Vagina (tissue), 2 donors: ENCODE measurements at regions not wholly inside any gene's neighbourhood (a gene's known extent, or its start where the extent isn't known, plus 50 kb on each side); places are given as distances from the start of the nearest gene placed in this dataset.

ENCODE experiments used
- DNase-seq, 2 donors: peaks; one replicate each; pipeline ENCODE4 v3.0.0-alpha.2; 2017; ENCODE audit errors: extremely low spot score in 2 of 2
- H3K27ac ChIP-seq: fragments of 200-600 bp; sonication (generic); one replicate; pipeline ENCODE4 v1.5.1; 2019
- H3K27me3 ChIP-seq: fragments of 200-600 bp; sonication (generic); one replicate; pipeline ENCODE4 v1.5.1; 2019
- H3K36me3 ChIP-seq, 2 donors: fragments of 200-600 bp; sonication (generic); one replicate each; pipeline ENCODE4 v1.5.1; 2017 to 2019
- H3K4me1 ChIP-seq: fragments of 200-600 bp; sonication (generic); one replicate; pipeline ENCODE4 v1.5.1; 2019
- H3K4me3 ChIP-seq, 2 donors: fragments of 200-600 bp; sonication (generic); 1 replicate in 1 of 2; 2 replicates in 1 of 2; pipeline ENCODE4 v1.5.1; 2016 to 2019
- H3K9me3 ChIP-seq: fragments of 200-600 bp; sonication (generic); one replicate; pipeline ENCODE4 v1.5.1; 2019
- CTCF ChIP-seq, 3 experiments: fragments of 450-650 bp in 2 of 3; fragments of 200-600 bp in 1 of 3; sonication (generic) in 1 of 3; IDR thresholded peaks; one replicate each; pipeline ENCODE4 v1.5.1; 2017 to 2019; ENCODE audit warnings: antibody characterized with exemption in 3 of 3, mild to moderate bottlenecking in 2 of 3, moderate library complexity in 2 of 3
- POLR2A ChIP-seq, 2 donors: fragments of 450-650 bp; IDR thresholded peaks; one replicate each; pipeline ENCODE4 v1.6.1; 2017; ENCODE audit warnings: antibody characterized with exemption in 2 of 2, mild to moderate bottlenecking in 2 of 2, moderate library complexity in 2 of 2
- POLR2AphosphoS5 ChIP-seq, 2 donors: sonication (generic); formaldehyde crosslinking; IDR thresholded peaks; one replicate each; pipeline ENCODE4 v1.9.0; 2017; ENCODE audit warnings: antibody characterized with exemption in 2 of 2, mild to moderate bottlenecking in 2 of 2, low read depth in 1 of 2; ENCODE audit not compliant: insufficient read depth in 1 of 2
- intact Hi-C: fragments of 100-400 bp; cut with DNase I; formaldehyde crosslinking; loops from one replicate; pipeline ENCODE4 v1.15.1; 2023

GRCh38 chr2:15814403-15814802, 125.9 kb upstream of the MYCN start:
- TF ChIP-seq POLR2AphosphoS5 (IDR thresholded peaks at IDR 0.05; ENCODE audit: insufficient read depth in 1 of 2, low read depth in 1 of 2): no peak
- TF ChIP-seq CTCF (IDR thresholded peaks at IDR 0.05): no peak
- TF ChIP-seq POLR2A (IDR thresholded peaks at IDR 0.05): no peak
- Histone ChIP-seq H3K4me3 (no peak overlapping the region), H3K27me3 (no peaks in the 10 kb centered on the region), H3K36me3 (no peaks in the 10 kb centered on the region), H3K4me1 (no peaks in the 10 kb centered on the region), H3K27ac (no peak overlapping the region), H3K9me3 (no peaks in the 10 kb centered on the region)
- intact Hi-C loops: no loop called here
- no peak for DNase-seq

- no peaks in the 10 kb centered on the region for H3K36me3 ChIP-seq
- TF ChIP-seq POLR2A (IDR thresholded peaks at IDR 0.05) (no peak), POLR2AphosphoS5 (IDR thresholded peaks at IDR 0.05; ENCODE audit: insufficient read depth in 1 of 2, low read depth in 1 of 2) (no peak), CTCF (IDR thresholded peaks at IDR 0.05) (no peak)
- no peaks in the 10 kb centered on the region for H3K27me3 ChIP-seq
- H3K4me1 ChIP-seq: no peaks in the 10 kb centered on the region
- H3K27ac ChIP-seq: no peak overlapping the region
- intact Hi-C loops: no loop called here
- no peak for DNase-seq
- no peaks in the 10 kb centered on the region for H3K9me3 ChIP-seq
- H3K4me3 ChIP-seq: no peak overlapping the region
Observed at GRCh38 chr2:15814946-15815345, 125.4 kb upstream of the MYCN start.

GRCh38 chr2:15816226-15816625, 124.1 kb upstream of the MYCN start:
- intact Hi-C loops: no loop called here
- Histone ChIP-seq H3K36me3 (no peaks in the 10 kb centered on the region), H3K9me3 (no peaks in the 10 kb centered on the region), H3K27ac (no peak overlapping the region), H3K4me1 (no peaks in the 10 kb centered on the region), H3K4me3 (no peak overlapping the region), H3K27me3 (no peaks in the 10 kb centered on the region)
- no peak for DNase-seq
- no peak for TF ChIP-seq CTCF (IDR thresholded peaks at IDR 0.05)
- no peak for TF ChIP-seq POLR2AphosphoS5 (IDR thresholded peaks at IDR 0.05; ENCODE audit: insufficient read depth in 1 of 2, low read depth in 1 of 2)
- no peak for TF ChIP-seq POLR2A (IDR thresholded peaks at IDR 0.05)

- Histone ChIP-seq H3K27me3 (no peaks in the 10 kb centered on the region), H3K27ac (no peak overlapping the region), H3K36me3 (no peaks in the 10 kb centered on the region), H3K9me3 (no peaks in the 10 kb centered on the region), H3K4me3 (no peak overlapping the region), H3K4me1 (no peaks in the 10 kb centered on the region)
- no peak for DNase-seq
- TF ChIP-seq POLR2A (IDR thresholded peaks at IDR 0.05) (no peak), POLR2AphosphoS5 (IDR thresholded peaks at IDR 0.05; ENCODE audit: insufficient read depth in 1 of 2, low read depth in 1 of 2) (no peak), CTCF (IDR thresholded peaks at IDR 0.05) (no peak)
- intact Hi-C loops: no loop called here
Observed at GRCh38 chr2:15816674-15817406, 123.5 kb upstream of the MYCN start.

- Histone ChIP-seq H3K27me3 (no peaks in the 10 kb centered on the region), H3K4me3 (no peak overlapping the region), H3K27ac (no peak overlapping the region), H3K36me3 (no peaks in the 10 kb centered on the region), H3K4me1 (no peaks in the 10 kb centered on the region), H3K9me3 (no peaks in the 10 kb centered on the region)
- TF ChIP-seq POLR2A (IDR thresholded peaks at IDR 0.05) (no peak), POLR2AphosphoS5 (IDR thresholded peaks at IDR 0.05; ENCODE audit: insufficient read depth in 1 of 2, low read depth in 1 of 2) (no peak), CTCF (IDR thresholded peaks at IDR 0.05) (no peak)
- DNase-seq: no peak
- intact Hi-C loops: no loop called here
Observed at GRCh38 chr2:15817748-15818147, 122.6 kb upstream of the MYCN start.
